ENCODE measurements at regions not wholly inside any gene's neighbourhood (a gene's known extent, or its start where the extent isn't known, plus 50 kb on each side); places are given as distances from the start of the nearest gene placed in this dataset.

- TF ChIP-seq EZH2phosphoT487 (IDR thresholded peaks at IDR 0.05; ENCODE audit: insufficient read depth, low read depth) (no peak), EZH2 (IDR thresholded peaks at IDR 0.05; ENCODE audit: insufficient read depth, poor library complexity, severe bottlenecking) (no peak)
Observed at GRCh38 chr16:59058250-59058649, 324.1 kb upstream of the GOT2 start.
